ENCODE measurements at regions not wholly inside any gene's neighbourhood (a gene's known extent, or its start where the extent isn't known, plus 50 kb on each side); places are given as distances from the start of the nearest gene placed in this dataset.

- H3K4me1 Mint-ChIP-seq, result no peaks in the 10 kb centered on the region
- H3K27me3 Mint-ChIP-seq, result no peaks in the 10 kb centered on the region
- no CpG with 5 or more reads among the region's 2 CpGs for WGBS (ENCODE audit: insufficient coverage)
- ChIA-PET POLR2A (no interaction called here), CTCF (no interaction called here)
- no peak overlapping the region for H3K4me3 Mint-ChIP-seq
- no peak for TF ChIP-seq EZH2 (IDR thresholded peaks at IDR 0.05; ENCODE audit: borderline replicate concordance, insufficient read depth, low read depth, low read length, poor library complexity, severe bottlenecking)
- no peak for TF ChIP-seq CTCF (IDR thresholded peaks at IDR 0.05)
- no peak for DNase-seq
- H3K4me3 ChIP-seq (ENCODE audit: control extremely low read depth in 1 of 5, extremely low read depth in 1 of 5, insufficient read depth in 1 of 5, low read depth in 2 of 5, low read length in 4 of 5), result no peak overlapping the region
- no peaks in the 10 kb centered on the region for H3K27me3 ChIP-seq (replicated peaks in 1 of 4; ENCODE audit: control extremely low read depth in 1 of 4, control insufficient read depth in 3 of 4, insufficient read depth in 4 of 4, low read length in 3 of 4)
- no peak overlapping the region for H3K9ac ChIP-seq (ENCODE audit: low read length)
- intact Hi-C loops (cut with micrococcal nuclease), result no loop called here
- peaks cover 0 to 4% (median 1%) of the 10 kb centered on the region in 3 donors for H3K9me3 ChIP-seq (ENCODE audit: control extremely low read depth in 1 of 3, control insufficient read depth in 2 of 3, insufficient read depth in 1 of 3, low read length in 2 of 3)
- H3K4me1 ChIP-seq (ENCODE audit: control insufficient read depth in 2 of 2, insufficient read depth in 2 of 2, low read length in 2 of 2), result no peaks in the 10 kb centered on the region
- no peak overlapping the region for H3K27ac Mint-ChIP-seq
- no peaks in the 10 kb centered on the region for H3K79me2 ChIP-seq (ENCODE audit: control insufficient read depth, insufficient read depth, low read length)
- H3K27ac ChIP-seq (ENCODE audit: low read length in 2 of 2), result no peak overlapping the region
- peaks cover 3% of the 10 kb centered on the region for H3K9me3 Mint-ChIP-seq (ENCODE audit: insufficient read depth)
- no peak overlapping the region for H2AFZ ChIP-seq (ENCODE audit: insufficient read depth, low read depth, low read length, poor library complexity, severe bottlenecking)
- ATAC-seq (ENCODE audit: low read depth), result no peak
- no peaks in the 10 kb centered on the region for H4K20me1 ChIP-seq (ENCODE audit: control insufficient read depth, insufficient read depth, low read length, poor library complexity, severe bottlenecking)
- H3K36me3 ChIP-seq (replicated peaks in 1 of 2; ENCODE audit: control extremely low read depth in 1 of 2, control insufficient read depth in 1 of 2, extremely low read depth in 1 of 2, insufficient read depth in 2 of 2, low read length in 1 of 2), result no peaks in the 10 kb centered on the region
- no peak overlapping the region for H3K4me2 ChIP-seq (replicated peaks; ENCODE audit: low read depth, low read length, poor library complexity, severe bottlenecking)
These were observed 624.5 kb upstream of the ROBO2 start for GRCh38 chr3:76415384-76415783.

GRCh38 chr3:76429581-76430177, 610.2 kb upstream of the ROBO2 start:
- H3K4me3 Mint-ChIP-seq, result no peak overlapping the region
- Histone ChIP-seq H3K4me2 (replicated peaks; ENCODE audit: low read depth, low read length, poor library complexity, severe bottlenecking) (no peak overlapping the region), H2AFZ (ENCODE audit: insufficient read depth, low read depth, low read length, poor library complexity, severe bottlenecking) (no peak overlapping the region), H4K20me1 (ENCODE audit: control insufficient read depth, insufficient read depth, low read length, poor library complexity, severe bottlenecking) (no peaks in the 10 kb centered on the region), H3K36me3 (replicated peaks in 1 of 2; ENCODE audit: control extremely low read depth in 1 of 2, control insufficient read depth in 1 of 2, extremely low read depth in 1 of 2, insufficient read depth in 2 of 2, low read length in 1 of 2) (no peaks in the 10 kb centered on the region), H3K9ac (ENCODE audit: low read length) (no peak overlapping the region), H3K9me3 (ENCODE audit: control extremely low read depth in 1 of 3, control insufficient read depth in 2 of 3, insufficient read depth in 1 of 3, low read length in 2 of 3) (peaks cover 0 to 7% (median 0%) of the 10 kb centered on the region in 3 donors), H3K27me3 (replicated peaks in 1 of 4; ENCODE audit: control extremely low read depth in 1 of 4, control insufficient read depth in 3 of 4, insufficient read depth in 4 of 4, low read length in 3 of 4) (no peaks in the 10 kb centered on the region), H3K4me3 (ENCODE audit: control extremely low read depth in 1 of 5, extremely low read depth in 1 of 5, insufficient read depth in 1 of 5, low read depth in 2 of 5, low read length in 4 of 5) (no peak overlapping the region), H3K4me1 (ENCODE audit: control insufficient read depth in 2 of 2, insufficient read depth in 2 of 2, low read length in 2 of 2) (no peaks in the 10 kb centered on the region), H3K27ac (ENCODE audit: low read length in 2 of 2) (no peak overlapping the region), H3K79me2 (ENCODE audit: control insufficient read depth, insufficient read depth, low read length) (no peaks in the 10 kb centered on the region)
- TF ChIP-seq EZH2 (IDR thresholded peaks at IDR 0.05; ENCODE audit: borderline replicate concordance, insufficient read depth, low read depth, low read length, poor library complexity, severe bottlenecking) (no peak), CTCF (IDR thresholded peaks at IDR 0.05) (no peak)
- H3K4me1 Mint-ChIP-seq, result no peaks in the 10 kb centered on the region
- no peaks in the 10 kb centered on the region for H3K27me3 Mint-ChIP-seq
- H3K9me3 Mint-ChIP-seq (ENCODE audit: insufficient read depth), result peaks cover 8% of the 10 kb centered on the region
- CTCF ChIA-PET, result no interaction called here
- DNase-seq (no peak), ATAC-seq (ENCODE audit: low read depth) (no peak)
- POLR2A ChIA-PET, result no interaction called here
- WGBS (ENCODE audit: insufficient coverage), result 75% methylated on average over 2 of the region's 2 CpGs
- intact Hi-C loops (cut with micrococcal nuclease), result no loop called here
- H3K27ac Mint-ChIP-seq, result no peak overlapping the region
